HUES64 (cell line): ENCODE measurements at regions not wholly inside any gene's neighbourhood (a gene's known extent, or its start where the extent isn't known, plus 50 kb on each side); places are given as distances from the start of the nearest gene placed in this dataset.
"Not testable (repeated sequence)": the region's sequence is repeated elsewhere in the genome, so short reads cannot be mapped to it uniquely, and the experiment has no call there.

Experiments used
- H3K27ac ChIP-seq: 2 replicates; pipeline ENCODE4 v1.7.0; 2013; ENCODE audit warnings: low read depth, low read length, inconsistent platforms
- H3K27me3 ChIP-seq: 2 replicates; pipeline ENCODE4 v1.6.1; 2013; ENCODE audit warnings: mild to moderate bottlenecking, low read length; ENCODE audit not compliant: insufficient read depth
- H3K36me3 ChIP-seq: 2 replicates; pipeline ENCODE4 v1.6.1; 2013; ENCODE audit warnings: mild to moderate bottlenecking, low read length; ENCODE audit not compliant: insufficient read depth
- H3K4me1 ChIP-seq: 2 replicates; pipeline ENCODE4 v1.6.1; 2013; ENCODE audit warnings: mild to moderate bottlenecking, low read length, moderate library complexity; ENCODE audit not compliant: insufficient read depth
- H3K4me3 ChIP-seq: 2 replicates; pipeline ENCODE4 v1.5.1; 2013; ENCODE audit warnings: mild to moderate bottlenecking, low read length, moderate library complexity
- H3K9ac ChIP-seq: 2 replicates; pipeline ENCODE4 v1.6.1; 2013; ENCODE audit warnings: mild to moderate bottlenecking, low read depth, low read length
- H3K9me3 ChIP-seq: 2 replicates; pipeline ENCODE4 v1.6.1; 2013; ENCODE audit warnings: low read depth, low read length; ENCODE audit not compliant: insufficient read depth
- WGBS: fragments of 150-250, 120-280 bp; methylation state at CpG from one replicate; pipeline ENCODE4 v1.1.7; 2013; ENCODE audit warnings: missing lambda C conversion rate; 5-methylcytosine and 5-hydroxymethylcytosine counted together

DNA sequence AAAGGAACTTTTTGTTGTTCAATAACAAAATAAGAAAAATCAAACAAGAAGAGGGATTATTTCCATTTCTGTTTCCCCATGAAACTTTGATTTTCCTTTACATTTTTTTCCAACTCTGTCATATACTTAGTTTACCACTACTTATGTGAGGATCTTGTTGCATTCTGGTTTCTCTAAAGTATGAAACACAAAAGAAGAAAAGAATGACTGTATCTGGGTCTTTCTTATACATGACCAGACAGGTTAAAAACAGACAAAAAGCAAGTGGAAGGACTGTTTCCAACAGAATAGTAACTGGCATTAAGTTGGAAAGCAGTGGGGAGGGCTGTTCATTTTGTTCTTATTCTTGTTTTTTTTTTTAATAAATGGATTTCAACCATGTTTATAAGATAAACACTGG, 1207.8 kb upstream of the FAM98A start:
- H3K4me1 ChIP-seq: 0 out of 2 replicates have a peak, but pooled peaks cover 7% of the 10 kb centered on the region
- H3K9ac ChIP-seq: no peak overlapping the region
- no peaks in the 10 kb centered on the region for H3K36me3 ChIP-seq
- H3K27me3 ChIP-seq: no peaks in the 10 kb centered on the region
- H3K9me3 ChIP-seq: no peaks in the 10 kb centered on the region
- H3K4me3 ChIP-seq: no peak overlapping the region
- H3K27ac ChIP-seq: no peak overlapping the region

GRCh38 chr2:34806396-34806795, 1207.3 kb upstream of the FAM98A start:
- Histone ChIP-seq H3K36me3 (no peaks in the 10 kb centered on the region), H3K9me3 (no peaks in the 10 kb centered on the region), H3K4me1 (0 out of 2 replicates have a peak, but pooled peaks cover 7% of the 10 kb centered on the region), H3K27me3 (no peaks in the 10 kb centered on the region), H3K9ac (no peak overlapping the region), H3K27ac (no peak overlapping the region), H3K4me3 (no peak overlapping the region)
- 85% methylated on average over 3 of the region's 3 CpGs for WGBS

DNA sequence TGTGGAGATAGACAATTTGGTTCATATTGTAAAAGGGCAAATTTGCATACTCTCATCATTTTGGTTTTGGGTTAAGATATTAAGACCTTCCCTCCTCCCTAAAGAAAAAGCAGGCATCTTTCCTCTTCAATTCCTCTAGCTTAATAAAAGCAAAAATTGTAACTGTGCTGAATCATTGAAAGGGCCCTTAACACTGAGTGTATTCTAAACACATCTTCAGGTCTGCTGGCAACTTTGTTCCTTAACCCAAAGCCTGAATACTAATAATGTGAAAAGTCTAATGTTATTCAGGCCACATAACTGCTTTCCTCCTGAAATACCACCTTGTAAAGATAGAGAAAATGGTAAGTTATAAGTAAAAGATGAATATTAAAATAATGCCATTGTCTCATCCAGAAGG, 1200.5 kb upstream of the FAM98A start:
- H3K36me3 ChIP-seq: no peaks in the 10 kb centered on the region
- no peaks in the 10 kb centered on the region for H3K9me3 ChIP-seq
- H3K4me1 ChIP-seq: 0 out of 2 replicates have a peak, but pooled peaks cover 2% of the 10 kb centered on the region
- no peak overlapping the region for H3K4me3 ChIP-seq
- H3K9ac ChIP-seq: no peak overlapping the region
- H3K27me3 ChIP-seq: no peaks in the 10 kb centered on the region
- no peak overlapping the region for H3K27ac ChIP-seq

DNA sequence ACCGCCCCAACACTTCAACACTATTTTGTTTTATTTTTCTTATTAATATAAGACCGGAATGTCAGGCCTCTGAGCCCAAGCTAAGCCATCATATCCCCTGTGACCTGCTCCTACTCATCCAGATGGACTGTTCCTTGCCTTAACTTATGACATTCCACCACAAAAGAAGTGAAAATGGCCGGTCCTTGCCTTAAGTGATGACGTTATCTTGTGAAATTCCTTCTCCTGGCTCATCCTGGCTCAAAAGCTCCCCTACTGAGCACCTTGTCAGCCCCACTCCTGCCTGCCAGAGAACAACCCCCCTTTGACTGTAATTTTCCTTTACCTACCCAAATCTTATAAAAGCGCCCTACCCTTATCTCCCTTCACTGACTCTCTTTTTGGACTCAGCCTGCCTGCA, 1196.5 kb upstream of the FAM98A start:
- not testable (repeated sequence) for H3K27ac ChIP-seq, H3K9ac ChIP-seq, H3K9me3 ChIP-seq, H3K27me3 ChIP-seq, H3K4me1 ChIP-seq, H3K36me3 ChIP-seq, H3K4me3 ChIP-seq
- 71% methylated on average over 5 of the region's 5 CpGs for WGBS

- Histone ChIP-seq H3K36me3 (no peaks in the 10 kb centered on the region), H3K4me3 (no peak overlapping the region), H3K4me1 (no peaks in the 10 kb centered on the region), H3K9ac (no peak overlapping the region), H3K9me3 (no peaks in the 10 kb centered on the region), H3K27me3 (no peaks in the 10 kb centered on the region), H3K27ac (no peak overlapping the region)
- WGBS: 85% methylated on average over 4 of the region's 4 CpGs
These were observed 1190.1 kb upstream of the FAM98A start for GRCh38 chr2:34789169-34789568.

DNA sequence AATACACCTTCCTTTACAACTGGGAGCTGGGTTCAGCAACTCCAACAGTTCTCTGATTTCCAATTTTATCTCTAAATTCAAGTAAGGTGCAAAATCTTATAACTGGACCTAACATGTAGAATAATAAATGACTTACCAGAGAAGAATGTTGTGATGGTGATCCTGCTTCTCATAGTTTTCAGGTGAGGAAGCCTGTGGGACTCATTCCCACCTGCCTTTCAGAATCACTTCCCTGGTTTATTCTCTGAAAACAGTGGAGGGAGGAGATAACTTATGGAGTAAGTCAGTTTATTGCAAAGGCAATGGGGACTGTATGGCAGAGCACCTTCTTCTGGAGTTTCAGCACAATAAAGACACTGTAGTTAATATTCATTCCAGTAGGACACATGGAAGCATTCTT, 1188.2 kb upstream of the FAM98A start:
- Histone ChIP-seq H3K36me3 (no peaks in the 10 kb centered on the region), H3K4me1 (no peaks in the 10 kb centered on the region), H3K4me3 (no peak overlapping the region), H3K9me3 (no peaks in the 10 kb centered on the region), H3K27ac (no peak overlapping the region), H3K27me3 (no peaks in the 10 kb centered on the region), H3K9ac (no peak overlapping the region)

DNA sequence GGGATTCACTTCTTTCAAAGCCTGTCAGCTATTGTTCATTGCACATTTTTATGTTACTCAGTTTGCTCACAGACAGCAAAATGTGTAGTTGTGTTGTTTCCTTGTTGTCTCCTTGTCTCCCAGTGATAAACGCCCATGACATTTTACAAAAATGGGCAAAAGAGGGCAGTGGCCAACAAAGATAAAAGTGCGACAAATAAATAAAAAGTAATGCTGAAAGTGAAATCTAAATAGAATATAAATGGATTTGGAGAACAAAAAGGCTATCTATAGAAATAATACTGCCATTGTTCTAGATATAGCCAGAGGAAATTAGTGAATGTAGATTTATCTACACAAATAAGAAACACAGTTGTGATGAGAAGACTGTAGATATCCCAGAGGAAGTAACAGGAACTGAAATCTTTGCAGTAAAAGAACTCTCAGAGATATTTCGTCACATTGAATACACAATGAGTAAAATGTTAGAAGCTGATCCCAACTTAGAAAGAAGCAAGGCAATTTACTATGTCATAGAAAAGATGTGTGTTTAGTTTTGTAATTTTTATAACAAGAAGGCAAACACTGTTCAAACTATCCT, 1186.2 kb upstream of the FAM98A start:
- 88% methylated on average over 3 of the region's 3 CpGs for WGBS
- H3K4me3 ChIP-seq: no peak overlapping the region
- no peaks in the 10 kb centered on the region for H3K4me1 ChIP-seq
- H3K27ac ChIP-seq: no peak overlapping the region
- no peaks in the 10 kb centered on the region for H3K9me3 ChIP-seq
- no peak overlapping the region for H3K9ac ChIP-seq
- H3K36me3 ChIP-seq: no peaks in the 10 kb centered on the region
- no peaks in the 10 kb centered on the region for H3K27me3 ChIP-seq

- Histone ChIP-seq H3K9me3 (no peaks in the 10 kb centered on the region), H3K9ac (no peak overlapping the region), H3K4me3 (no peak overlapping the region), H3K36me3 (no peaks in the 10 kb centered on the region), H3K27ac (no peak overlapping the region), H3K27me3 (no peaks in the 10 kb centered on the region), H3K4me1 (no peaks in the 10 kb centered on the region)
- WGBS: no CpG with 5 or more reads among the region's 1 CpG
These were observed 1185.6 kb upstream of the FAM98A start for GRCh38 chr2:34784701-34785100.

GRCh38 chr2:34750742-34751141, 1151.6 kb upstream of the FAM98A start:
- H3K27me3 ChIP-seq, H3K4me3 ChIP-seq, H3K27ac ChIP-seq, H3K9me3 ChIP-seq, H3K36me3 ChIP-seq, H3K4me1 ChIP-seq, H3K9ac ChIP-seq: not testable (repeated sequence)
- 88% methylated on average over 7 of the region's 7 CpGs for WGBS

DNA sequence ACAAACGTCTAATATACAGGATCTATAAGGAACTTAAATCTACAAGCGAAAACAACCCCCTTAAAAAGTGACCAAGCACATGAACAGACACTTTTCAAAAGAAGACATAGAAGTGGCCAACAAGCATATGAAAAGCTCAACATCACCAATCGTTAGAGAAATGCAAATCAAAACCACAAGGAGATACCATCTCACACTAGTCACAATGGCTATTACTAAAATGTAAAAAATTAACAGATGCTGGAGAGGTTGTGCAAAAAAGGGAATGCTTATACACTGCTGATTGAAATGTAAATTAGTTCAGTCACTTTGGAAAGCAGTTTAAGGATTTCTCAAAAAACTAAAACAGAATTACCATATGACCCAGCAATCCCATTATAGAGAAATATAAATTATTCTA, 1148.5 kb upstream of the FAM98A start:
- WGBS: 65% methylated on average over 3 of the region's 3 CpGs
- Histone ChIP-seq H3K27ac (no peak overlapping the region), H3K9me3 (no peaks in the 10 kb centered on the region; the same call in 1 of the 2 replicates), H3K9ac (no peak overlapping the region), H3K4me1 (no peaks in the 10 kb centered on the region), H3K4me3 (no peak overlapping the region), H3K27me3 (no peaks in the 10 kb centered on the region), H3K36me3 (no peaks in the 10 kb centered on the region)

DNA sequence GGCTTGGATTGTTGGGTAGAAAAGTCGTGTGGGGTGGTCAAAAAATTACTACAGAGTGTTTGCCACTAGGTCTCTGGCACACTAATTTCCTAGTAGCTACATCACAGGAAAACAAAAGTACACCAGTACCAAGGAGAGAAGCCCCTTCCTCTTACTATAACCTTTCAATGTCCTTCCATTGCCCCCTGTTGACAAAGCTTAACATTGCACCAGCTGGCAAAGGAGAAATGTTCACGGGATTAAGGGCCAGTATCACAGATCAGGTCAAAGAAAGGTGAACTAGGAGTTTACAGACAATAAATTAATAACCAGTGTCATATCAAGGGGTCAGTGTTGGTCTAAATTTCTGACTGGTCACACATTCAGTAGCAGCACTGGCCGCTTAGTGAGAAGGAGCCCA, 1139.6 kb upstream of the FAM98A start:
- no peaks in the 10 kb centered on the region for H3K27me3 ChIP-seq
- no peaks in the 10 kb centered on the region for H3K36me3 ChIP-seq
- no peak overlapping the region for H3K4me3 ChIP-seq
- no peak overlapping the region for H3K9ac ChIP-seq
- H3K27ac ChIP-seq: no peak overlapping the region
- H3K4me1 ChIP-seq: peaks cover 33% of the 10 kb centered on the region
- 35% methylated on average over 3 of the region's 3 CpGs for WGBS
- H3K9me3 ChIP-seq: no peaks in the 10 kb centered on the region

GRCh38 chr2:34737146-34737545, 1138.0 kb upstream of the FAM98A start:
- WGBS: 96% methylated on average over 3 of the region's 3 CpGs
- Histone ChIP-seq H3K9me3 (no peaks in the 10 kb centered on the region), H3K4me1 (peaks cover 38% of the 10 kb centered on the region), H3K9ac (no peak overlapping the region), H3K27me3 (no peaks in the 10 kb centered on the region), H3K4me3 (no peak overlapping the region), H3K36me3 (no peaks in the 10 kb centered on the region), H3K27ac (no peak overlapping the region)
